ENCODE measurements at regions not wholly inside any gene's neighbourhood (a gene's known extent, or its start where the extent isn't known, plus 50 kb on each side); places are given as distances from the start of the nearest gene placed in this dataset.

DNA sequence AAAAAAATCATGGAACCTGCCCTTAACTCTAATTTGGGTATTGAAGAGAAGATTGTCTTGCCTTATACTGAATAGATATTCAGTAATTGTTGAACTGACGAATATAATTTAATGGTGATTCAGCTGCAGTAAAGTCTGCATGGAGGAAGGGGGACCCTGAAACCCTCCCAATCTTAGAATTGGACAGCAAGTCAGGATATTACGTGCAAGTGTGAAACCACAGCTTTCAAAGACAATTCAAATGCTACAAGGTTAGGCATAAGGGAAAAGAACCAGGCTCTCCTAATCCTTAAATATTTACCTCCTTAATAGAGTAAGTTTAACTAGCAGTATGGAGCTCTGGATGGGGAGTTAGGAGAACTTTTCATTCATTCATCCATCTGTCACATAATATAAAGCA lies 226.9 kb upstream of the TNP1 start:
- DNase-seq (ENCODE audit: low read depth) = no peak

DNA sequence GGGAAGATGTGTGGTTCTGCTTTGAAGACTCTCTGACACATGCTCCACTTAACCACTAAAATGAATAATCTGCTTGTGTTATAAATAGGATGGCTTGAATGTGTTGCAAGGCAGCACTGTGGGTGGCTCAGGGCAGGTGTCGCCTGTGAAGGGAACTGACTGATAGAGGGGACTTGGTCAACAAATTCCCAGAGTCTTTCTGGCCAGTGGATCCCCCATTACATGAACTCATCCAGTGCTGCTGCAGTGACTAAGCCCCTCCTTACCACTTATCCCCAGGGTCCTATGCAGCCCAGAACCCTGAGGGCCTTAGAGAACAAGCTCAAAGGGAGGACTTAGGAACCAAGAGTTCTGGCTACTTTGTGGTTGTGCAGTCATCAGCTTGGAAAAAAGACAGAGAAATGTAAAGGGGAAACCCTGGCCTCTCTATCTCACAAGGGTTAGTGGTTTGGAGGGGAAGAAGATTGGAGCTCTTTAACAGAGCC lies 226.2 kb upstream of the TNP1 start:
- peak; percentile 59 for DNase-seq (ENCODE audit: low read depth)

- peak; percentile 67 for DNase-seq (ENCODE audit: low read depth)
Observed at GRCh38 chr2:217085543-217085942, 225.7 kb upstream of the TNP1 start.

DNA sequence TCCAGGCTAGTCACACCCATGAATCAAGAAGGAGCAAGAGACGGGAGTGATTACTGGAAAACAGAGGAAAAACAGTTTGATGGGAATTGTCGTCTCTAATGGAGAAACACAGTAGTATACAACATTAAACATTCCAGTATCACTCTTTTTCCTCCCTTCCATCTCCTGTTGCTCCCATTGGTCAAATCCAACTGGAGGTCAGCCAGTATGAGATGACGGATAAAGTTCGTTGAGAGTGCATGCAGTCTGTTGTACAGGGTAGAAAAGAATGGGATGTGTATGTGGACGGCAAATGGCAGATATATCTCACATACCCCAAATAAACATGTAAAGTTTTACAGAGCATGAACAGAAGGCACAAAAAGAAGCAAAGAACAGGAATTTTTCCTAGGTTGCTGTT lies 221.9 kb upstream of the TNP1 start:
- no peak for DNase-seq (ENCODE audit: low read depth)

DNA sequence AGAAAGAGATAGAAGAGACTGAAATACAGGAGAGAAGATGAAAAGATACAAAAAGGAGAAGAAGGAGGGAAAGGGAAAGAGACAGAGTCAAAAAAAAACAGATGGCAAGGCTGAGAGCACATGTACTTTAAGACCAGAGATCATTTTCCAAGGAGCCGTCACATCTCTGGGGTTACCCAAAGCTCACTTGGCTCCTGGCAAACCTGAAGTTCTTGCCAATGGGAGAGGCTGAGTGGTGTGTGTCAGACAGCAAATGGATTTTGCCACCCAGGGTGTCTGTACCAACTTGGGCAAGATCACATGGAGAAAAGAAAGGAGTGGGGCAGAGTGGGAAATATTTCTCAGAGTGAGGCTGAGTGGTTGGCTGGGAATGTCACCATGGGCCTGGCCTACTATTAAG lies 219.3 kb upstream of the TNP1 start:
- no peak for DNase-seq (ENCODE audit: low read depth)

DNA sequence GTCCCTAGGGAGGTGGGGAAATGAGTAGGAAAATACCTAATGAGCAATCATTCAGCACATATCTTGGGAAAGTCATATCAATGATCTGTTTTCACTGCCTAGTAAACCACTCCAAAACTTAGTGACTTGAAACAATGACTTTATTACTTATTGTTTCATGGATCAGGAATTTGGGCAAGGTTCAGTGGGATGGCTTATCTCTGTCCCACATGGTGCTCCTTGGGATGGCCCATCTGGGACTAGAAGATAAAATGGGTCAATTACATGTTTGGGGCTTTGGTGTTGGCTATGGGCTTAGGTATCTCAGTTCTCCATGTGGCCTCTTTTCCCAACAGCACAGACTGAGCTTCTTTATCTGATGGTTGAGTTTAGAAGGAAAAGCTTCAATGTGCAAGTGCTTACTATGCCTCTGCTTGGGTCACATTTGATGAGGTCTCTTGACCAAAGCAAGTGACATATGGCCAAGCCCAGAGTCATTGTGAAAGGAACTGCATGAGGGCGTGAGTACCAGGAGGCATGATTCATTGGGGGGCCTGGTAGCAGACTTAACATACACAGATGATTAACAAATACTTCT lies 218.1 kb upstream of the TNP1 start:
- DNase-seq (ENCODE audit: low read depth) = peak; percentile 54

- DNase-seq (ENCODE audit: low read depth) = no peak
Observed at GRCh38 chr2:217076657-217077232, 216.9 kb upstream of the TNP1 start.

DNA sequence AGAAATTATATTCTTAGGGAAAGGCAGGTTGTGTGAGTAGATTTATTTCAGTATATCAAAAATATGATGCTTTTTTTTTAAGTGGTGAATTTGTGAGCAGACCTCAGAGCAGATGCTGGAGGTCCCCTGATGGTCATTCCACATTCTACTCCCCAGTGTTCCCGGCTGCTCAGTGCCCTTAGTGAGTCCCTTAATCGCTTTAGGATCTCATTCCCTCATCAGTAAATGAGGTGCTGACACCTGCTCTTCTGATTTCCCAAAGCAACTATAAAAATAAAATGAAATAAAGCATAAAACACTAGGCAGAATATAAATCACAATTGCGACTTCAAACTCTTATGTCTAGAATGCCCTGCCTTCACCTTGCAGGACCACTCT lies 216.2 kb upstream of the TNP1 start:
- no peak for DNase-seq (ENCODE audit: low read depth)

DNA sequence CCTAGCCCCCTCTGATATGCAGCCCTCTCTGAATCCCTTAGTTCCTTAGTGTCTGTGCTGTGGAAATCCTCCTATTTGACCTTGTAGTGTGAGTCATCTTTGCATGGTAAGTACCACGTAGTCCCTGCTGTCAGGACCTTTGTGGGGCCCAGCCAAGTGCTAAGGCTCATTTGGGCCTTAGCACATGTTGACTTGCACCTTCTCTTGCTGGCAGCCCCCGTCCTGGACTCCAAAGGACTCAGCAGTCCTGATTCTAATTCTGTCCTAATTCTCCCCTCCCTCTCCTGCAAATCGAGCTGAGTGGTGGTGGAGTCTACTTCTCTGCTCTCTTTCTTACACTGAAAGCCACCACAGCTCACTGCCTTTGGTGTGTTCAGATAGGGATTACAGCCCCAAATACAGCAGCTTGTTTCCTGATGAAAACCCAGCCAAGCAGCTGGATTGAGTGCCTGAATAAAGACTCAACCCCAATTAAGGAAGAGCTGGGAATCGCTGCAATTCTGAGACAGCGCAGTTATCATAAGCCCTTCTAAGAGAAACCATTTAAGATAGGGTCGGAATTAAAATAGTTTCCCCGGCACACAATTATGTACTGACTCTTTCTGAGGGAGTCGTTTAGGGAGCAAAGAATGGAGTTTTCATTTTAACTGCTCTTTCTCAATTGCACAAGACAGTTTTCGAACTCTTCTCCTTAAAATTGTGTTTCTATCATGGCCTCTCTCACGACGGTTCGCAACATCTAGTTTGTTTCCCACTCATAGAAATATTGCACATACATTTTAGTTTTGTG lies 215.6 kb upstream of the TNP1 start:
- peak; percentile 77 for DNase-seq (ENCODE audit: low read depth)

- DNase-seq (ENCODE audit: low read depth) = peak; percentile 39
Observed at GRCh38 chr2:217074576-217075255, 214.9 kb upstream of the TNP1 start.

- peak; percentile 99 for DNase-seq (ENCODE audit: low read depth)
Observed at GRCh38 chr2:217071416-217071815, 211.6 kb upstream of the TNP1 start.

- no peak for DNase-seq (ENCODE audit: low read depth)
Observed at GRCh38 chr2:217070611-217071010, 210.7 kb upstream of the TNP1 start.

DNA sequence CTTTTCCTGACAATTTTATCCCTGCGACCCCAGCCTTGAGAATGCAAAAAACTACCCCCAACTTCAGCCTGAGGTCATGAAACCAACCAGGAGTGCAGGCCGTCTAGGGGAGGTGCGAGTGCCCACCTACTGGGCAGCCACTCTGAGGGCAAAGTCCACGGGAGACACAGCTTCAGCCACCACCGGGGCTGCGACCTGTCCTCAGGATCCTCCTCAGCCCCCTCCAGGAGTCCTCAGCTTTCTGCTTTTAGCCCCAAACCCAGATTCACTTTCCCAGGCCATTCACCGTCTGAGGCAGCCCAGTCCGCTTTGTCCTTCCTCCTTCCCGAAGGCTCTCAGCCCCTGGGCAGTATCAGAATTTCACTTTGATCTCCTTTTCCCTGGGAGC lies 210.2 kb upstream of the TNP1 start:
- DNase-seq (ENCODE audit: low read depth) = no peak

- no peak for DNase-seq (ENCODE audit: low read depth)
Observed at GRCh38 chr2:217069263-217070042, 209.6 kb upstream of the TNP1 start.

DNA sequence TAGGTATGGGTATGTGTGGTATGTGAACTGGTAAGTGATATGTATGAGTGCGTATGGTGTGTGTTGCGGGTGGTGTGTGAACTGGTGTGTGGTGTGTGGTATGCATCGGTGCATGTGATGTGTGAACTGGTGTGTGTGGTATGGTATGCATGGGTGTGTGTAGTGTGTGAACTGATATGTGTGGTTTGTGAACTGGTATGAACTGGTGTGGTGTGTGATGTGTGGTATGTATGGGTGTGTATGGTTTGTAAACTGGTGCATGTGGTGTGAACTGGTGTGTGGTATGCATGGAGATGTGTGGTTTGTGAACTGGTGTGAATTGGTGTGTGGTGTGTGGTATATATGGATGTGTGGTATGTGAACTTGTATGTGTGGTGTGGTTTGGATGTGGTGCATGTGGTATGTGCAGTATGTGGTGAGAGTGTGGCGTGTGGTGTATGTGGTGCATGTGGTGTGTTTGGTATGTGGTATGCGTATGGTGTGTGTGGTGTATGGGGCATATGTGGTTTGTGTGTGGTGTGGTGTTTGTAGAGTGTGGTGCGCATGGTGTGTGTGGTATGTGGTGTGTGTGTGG lies 208.9 kb upstream of the TNP1 start:
- DNase-seq (ENCODE audit: low read depth) = no peak

DNA sequence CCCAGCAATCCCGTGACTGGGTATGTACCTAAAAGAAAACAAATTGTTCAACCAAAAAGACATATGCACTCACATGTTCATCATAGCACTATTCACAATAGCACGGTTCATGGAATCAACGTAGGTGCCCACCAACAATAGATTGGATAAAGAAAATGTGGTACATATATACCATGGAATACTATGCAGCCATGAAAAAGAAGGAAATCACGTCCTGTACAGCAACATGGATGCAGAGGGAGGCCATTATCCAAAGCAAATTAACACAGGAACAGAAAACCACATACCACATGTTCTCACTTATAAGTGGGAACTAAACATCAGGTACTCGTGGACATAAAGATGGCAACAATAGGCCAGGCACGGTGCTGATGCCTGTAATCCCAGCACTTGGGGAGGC lies 207.9 kb upstream of the TNP1 start:
- DNase-seq (ENCODE audit: low read depth) = no peak

DNA sequence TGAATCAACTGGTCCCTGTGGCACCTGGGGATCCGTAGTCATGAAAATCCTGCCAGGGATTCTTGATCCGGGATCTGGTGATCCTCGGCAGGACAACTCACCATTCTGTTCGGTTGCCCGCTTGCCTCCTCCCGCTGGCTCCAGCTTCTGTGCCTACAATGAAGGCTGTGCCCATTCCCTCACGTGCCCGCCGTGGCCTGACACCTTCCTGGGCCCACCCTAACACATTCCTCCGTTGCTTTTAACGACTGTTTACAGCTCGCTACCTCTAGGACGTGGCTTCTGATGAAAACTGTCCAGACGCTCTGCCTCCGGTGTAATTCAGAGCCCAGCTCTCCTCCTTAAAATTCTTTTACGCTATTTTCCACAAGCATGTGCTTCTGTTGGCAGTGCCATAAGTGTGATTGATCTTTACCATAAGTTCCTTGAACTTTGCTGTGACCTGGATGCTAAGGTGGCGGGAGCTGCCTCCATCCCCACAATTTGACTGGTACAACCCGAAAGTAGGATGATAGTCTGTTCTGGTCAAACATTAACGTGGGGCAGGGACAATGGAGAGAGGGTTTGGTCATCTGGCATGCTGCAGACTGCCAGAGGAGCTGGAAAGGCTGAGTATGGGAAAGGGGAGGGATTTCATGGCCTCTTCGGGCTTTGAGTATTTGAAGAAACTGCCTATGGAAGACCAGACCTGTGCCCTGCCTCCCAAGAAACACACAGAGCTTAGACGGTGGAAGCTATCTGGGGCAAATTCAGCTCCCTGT lies 206.8 kb upstream of the TNP1 start:
- no peak for DNase-seq (ENCODE audit: low read depth)

DNA sequence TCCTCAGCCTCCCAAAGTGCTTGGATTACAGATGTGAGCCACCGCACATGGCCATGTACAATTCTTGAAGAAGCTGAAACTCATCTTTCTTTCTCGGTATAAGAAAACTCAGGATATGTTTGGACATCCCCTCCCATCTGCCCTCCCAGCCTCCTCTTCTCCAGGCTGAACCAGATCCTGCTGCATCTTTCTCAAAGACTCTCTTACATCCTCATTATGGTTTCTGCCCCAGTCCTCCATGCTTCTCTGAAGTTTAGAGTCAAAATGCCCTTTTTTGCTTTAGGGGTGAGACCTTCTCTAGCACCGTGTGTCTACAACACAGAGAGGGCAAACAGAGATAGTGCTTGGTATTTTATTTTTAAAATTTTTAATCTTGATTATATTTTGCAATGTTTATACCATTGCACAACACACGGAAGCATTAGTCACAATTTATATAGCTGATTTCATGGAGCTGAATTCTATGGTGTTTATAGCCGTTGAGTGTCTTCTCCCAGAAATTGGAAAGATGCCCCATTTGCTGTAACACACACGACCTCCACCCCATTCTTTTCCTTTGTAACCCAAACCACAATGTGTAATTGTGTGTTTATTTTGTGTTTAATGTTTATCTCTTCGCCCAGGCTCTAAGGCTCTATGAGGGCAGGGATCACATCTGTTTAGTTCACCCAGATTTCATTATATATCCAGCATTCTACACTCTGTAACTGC lies 206.0 kb upstream of the TNP1 start:
- DNase-seq (ENCODE audit: low read depth) = peak; percentile 99

DNA sequence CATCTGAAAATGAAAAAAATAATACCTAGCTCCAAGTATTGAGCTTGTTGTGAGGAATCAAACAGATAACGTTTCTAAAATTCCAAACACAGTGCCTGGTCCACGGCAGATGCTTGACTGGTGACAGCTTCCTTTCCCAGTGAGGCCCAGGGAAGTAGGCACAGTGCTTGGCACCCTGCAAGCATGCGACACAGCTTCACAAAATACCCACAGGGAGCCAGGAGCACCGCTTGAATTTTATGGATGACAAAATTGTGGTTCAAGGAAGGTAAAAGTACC lies 205.1 kb upstream of the TNP1 start:
- DNase-seq (ENCODE audit: low read depth) = peak; percentile 42

- peak; percentile 93 for DNase-seq (ENCODE audit: low read depth)
Observed at GRCh38 chr2:217064234-217065011, 204.6 kb upstream of the TNP1 start.
